ENCODE measurements at regions not wholly inside any gene's neighbourhood (a gene's known extent, or its start where the extent isn't known, plus 50 kb on each side); places are given as distances from the start of the nearest gene placed in this dataset.

DNA sequence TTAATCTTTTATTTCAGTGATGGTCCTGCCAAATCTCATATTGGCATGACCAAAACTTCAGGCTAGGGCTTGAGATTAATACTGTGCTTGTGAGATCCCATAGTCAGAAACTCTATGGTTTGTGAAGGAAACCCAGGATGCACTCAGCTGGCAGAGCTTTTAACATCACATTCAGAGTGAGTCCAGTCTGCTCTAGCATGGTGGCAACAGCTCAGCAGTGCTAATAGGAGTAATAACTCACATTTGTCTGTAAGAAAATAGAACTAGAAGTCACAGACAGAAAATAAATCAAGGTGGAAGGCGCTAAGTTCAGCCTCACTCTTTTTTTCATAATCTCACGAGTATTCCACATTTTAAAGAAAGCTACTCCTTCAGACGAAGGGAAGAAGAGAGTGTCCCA lies 549.3 kb upstream of the TENM4 start:
- DNase-seq (ENCODE audit: low read depth, low spot score), result no peak

- DNase-seq (ENCODE audit: low read depth, low spot score), result no peak
These were observed 541.4 kb upstream of the TENM4 start for GRCh38 chr11:79982185-79982584.

DNA sequence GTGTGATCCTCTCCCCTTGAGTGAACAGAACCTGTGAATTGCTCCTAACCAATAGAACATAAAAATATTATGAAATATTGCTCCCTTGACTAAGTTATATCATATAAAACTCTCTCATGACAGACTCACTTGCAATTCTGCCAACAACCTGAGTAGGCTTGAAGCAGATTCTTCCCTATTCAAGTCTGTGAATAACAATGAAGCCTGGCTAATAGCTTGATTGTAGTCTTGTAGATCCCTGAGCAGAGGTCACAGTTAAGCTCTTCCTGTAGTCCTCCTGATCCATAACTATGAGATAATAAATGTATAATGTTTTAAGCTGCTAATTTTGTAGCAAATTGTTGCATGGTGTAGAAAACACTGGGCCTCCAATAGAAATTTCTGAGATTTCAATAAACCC lies 540.1 kb upstream of the TENM4 start:
- DNase-seq (ENCODE audit: low read depth, low spot score), result no peak

DNA sequence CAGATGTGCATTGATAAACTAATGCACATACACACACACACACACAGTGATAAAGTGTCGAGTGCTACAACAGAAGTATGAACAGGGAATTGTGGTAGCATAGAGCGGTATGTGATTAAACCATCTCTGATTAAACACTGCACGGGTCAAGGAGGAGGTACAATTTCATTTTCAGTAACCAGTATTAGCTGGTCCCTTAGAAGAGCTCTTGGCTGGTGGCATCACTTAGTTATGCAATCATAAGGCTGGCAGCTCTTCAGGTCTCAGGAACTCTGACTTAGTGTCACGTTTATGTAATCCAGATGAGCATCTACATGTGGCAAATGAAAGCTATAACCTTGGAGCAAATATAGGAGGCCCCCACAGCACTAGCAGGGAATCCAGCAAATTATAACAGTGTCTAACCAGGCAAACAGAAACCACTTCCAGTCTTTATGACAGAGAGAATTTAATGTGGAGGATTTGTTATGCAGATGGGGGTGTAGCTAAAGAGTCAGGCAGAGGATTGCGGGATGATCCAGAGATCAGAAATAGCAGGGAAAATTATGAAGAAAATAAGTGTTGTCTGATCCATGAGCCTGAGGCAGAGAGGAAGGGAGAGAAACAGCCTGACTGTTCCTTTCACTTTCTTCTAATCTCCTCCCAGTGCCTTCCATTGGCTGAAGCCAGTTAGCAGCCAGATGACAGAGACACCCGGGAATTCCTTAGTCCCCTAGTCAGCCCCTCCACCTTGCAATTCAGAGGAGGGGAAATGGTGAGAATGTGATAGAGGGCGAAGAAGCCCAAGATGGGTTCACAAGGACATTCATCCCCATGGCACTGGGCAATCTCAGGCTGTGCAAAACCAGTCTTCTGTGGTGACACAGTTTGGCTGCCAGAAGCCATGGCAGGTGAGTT lies 533.1 kb upstream of the TENM4 start:
- no peak for DNase-seq (ENCODE audit: low read depth, low spot score)

DNA sequence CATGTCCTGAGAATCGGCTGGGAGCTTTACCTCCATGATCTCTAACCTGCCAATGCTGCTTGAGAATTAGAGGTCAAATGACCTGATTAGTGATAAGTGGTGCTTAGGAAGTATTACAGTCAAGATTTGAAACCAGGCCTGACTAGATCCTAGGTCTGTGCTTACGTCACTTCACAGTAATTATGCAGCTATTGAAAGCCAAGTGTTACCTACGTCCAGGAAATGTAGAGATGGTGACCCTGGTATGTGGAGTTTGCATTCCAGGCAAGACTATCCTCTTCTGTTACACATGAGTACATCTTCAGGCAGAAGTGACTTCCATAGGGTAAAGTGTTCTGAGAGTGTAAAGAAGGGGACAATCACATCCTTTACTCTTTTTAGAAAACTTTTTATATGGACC lies 530.4 kb upstream of the TENM4 start:
- no peak for DNase-seq (ENCODE audit: low read depth, low spot score)

- DNase-seq (ENCODE audit: low read depth, low spot score), result no peak
These were observed 525.8 kb upstream of the TENM4 start for GRCh38 chr11:79966592-79966991.

GRCh38 chr11:79963856-79964645 lies 523.2 kb upstream of the TENM4 start:
- DNase-seq (ENCODE audit: low read depth, low spot score), result peak; percentile 9

GRCh38 chr11:79960461-79960860 lies 519.6 kb upstream of the TENM4 start:
- no peak for DNase-seq (ENCODE audit: low read depth, low spot score)

DNA sequence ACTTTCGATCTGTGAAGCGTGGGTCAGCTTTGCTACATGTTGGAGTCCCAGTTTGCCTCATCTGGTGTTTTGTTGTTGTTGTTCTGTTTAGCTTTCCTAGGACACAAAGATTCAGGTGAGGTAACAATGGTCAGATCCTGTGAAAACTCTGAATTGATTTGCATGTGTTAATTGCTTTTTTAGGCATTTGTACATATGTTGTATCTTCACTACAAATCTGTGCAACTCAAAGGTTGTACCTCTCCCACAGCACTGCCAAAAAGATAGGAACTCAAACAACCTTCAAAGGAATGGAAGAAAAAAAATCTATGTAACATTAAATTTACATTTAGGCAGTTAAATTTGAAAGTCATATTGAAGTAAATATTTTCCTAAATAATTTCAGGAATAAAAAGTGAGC lies 518.5 kb upstream of the TENM4 start:
- no peak for DNase-seq (ENCODE audit: low read depth, low spot score)

DNA sequence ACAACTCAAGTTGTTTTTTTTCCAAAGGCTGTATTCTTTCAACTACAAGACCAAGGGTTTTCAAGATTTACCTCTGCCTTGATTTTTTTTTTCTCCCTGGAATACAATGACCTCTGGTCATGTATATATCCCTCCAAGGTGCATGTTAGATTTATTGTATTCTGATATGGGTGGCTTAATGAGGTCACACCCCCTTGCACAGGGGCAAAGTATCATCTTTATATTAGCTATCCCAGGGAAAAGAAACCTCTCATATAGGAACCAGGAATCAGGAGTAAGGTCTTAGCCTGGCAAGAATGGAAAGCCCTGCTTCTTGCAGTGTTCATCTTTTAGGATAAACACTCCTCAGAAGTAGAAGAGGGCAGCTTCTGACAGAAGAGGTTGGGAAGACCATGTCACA lies 516.9 kb upstream of the TENM4 start:
- DNase-seq (ENCODE audit: low read depth, low spot score), result no peak

- no peak for DNase-seq (ENCODE audit: low read depth, low spot score)
These were observed 515.2 kb upstream of the TENM4 start for GRCh38 chr11:79956061-79956460.

GRCh38 chr11:79953629-79954028 lies 512.8 kb upstream of the TENM4 start:
- DNase-seq (ENCODE audit: low read depth, low spot score), result no peak

DNA sequence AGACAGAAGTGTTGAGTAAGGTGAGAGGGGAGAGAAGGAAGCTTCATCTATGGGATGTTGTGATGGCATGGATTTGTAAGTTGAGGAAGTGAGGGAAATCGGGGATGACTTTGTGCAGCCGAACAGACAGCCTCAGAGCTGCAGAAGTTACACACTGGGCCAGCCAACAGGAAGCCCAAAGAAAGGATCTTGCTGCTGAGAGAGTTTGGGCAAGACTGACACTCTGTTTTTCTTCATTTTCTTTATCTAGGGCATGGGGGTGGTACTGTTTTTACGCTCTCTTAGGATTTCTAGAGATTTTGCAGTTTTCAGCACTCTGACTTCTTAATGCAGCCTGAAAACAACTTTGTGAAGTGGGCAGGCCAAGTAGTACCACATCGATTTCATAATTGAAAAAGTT lies 509.9 kb upstream of the TENM4 start:
- no peak for DNase-seq (ENCODE audit: low read depth, low spot score)

- DNase-seq (ENCODE audit: low read depth, low spot score), result no peak
These were observed 509.3 kb upstream of the TENM4 start for GRCh38 chr11:79950172-79950571.

DNA sequence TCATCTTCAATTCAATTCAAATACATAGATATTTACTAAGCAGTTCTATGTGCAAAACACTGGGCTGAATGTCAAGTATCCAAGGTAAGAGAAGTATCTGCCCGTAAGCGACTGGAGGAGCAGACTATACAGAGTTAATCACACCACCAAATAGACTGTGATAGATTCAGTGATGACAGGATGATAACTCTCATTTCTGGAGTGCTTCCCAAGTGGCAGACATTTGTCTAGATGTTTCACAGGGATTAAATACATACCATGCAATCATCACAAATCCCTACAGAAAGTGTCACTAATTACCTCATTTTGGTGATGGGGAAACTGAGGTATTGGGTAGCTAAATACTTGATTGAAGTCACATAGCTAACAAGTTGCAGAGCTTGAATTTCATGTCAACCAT lies 508.7 kb upstream of the TENM4 start:
- no peak for DNase-seq (ENCODE audit: low read depth, low spot score)

GRCh38 chr11:79942646-79943045 lies 501.8 kb upstream of the TENM4 start:
- no peak for DNase-seq (ENCODE audit: low read depth, low spot score)

DNA sequence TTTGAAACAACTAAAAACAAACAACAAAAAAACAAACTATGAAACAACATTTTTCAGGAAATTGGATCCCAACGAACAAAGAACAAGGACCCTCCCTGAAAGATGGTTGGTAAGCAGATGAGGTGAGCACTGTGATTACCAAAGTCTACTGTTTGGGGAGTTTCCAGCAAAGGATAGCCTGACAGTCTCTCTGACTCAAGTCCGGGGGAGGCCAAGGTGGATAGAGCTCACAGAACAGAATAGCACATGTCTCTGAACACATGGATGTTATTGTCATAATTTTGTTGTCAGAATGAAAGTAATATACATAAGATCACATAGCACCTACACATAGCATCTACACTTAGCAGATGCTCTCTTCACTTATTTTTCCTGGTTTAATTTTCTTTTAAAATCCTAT lies 501.3 kb upstream of the TENM4 start:
- no peak for DNase-seq (ENCODE audit: low read depth, low spot score)

GRCh38 chr11:79940974-79941735 lies 500.3 kb upstream of the TENM4 start:
- DNase-seq (ENCODE audit: low read depth, low spot score), result no peak

DNA sequence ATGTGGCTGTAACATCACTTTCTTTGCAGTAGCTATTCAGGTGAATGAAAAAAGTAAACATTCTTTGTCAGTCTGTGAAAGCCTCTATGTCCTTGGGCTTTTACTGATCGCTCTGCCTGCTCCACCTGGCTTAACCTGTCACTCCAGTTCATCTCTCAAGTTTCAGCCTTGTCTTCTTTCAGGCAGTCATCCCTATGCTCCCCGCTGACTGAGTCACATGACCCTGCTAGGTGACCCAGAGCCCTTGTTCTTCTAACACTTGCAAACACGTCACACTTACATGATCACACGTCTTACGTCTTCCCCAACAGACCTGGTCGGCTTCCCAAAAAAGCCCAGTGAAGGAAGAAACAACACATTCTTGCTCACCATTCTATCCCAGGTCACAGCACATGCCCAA lies 499.3 kb upstream of the TENM4 start:
- no peak for DNase-seq (ENCODE audit: low read depth, low spot score)

DNA sequence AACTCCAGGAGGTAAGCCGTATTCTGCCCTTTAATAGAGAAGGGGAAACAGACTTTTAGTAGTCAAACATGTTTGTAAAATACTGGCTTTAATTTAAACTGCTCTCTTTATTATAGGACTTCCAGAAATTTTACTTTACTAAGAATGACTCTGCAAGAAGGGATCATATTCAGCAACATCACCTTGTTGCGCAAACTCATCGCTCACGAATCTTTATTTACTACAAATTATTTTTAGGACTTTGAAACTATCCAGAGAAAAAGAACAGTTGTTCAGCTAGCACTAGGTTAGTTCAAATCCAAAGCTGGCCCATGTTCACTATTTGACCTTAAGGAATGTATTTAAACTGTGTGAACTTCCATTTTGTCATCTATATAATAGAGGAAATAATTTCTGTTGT lies 498.3 kb upstream of the TENM4 start:
- DNase-seq (ENCODE audit: low read depth, low spot score), result no peak

DNA sequence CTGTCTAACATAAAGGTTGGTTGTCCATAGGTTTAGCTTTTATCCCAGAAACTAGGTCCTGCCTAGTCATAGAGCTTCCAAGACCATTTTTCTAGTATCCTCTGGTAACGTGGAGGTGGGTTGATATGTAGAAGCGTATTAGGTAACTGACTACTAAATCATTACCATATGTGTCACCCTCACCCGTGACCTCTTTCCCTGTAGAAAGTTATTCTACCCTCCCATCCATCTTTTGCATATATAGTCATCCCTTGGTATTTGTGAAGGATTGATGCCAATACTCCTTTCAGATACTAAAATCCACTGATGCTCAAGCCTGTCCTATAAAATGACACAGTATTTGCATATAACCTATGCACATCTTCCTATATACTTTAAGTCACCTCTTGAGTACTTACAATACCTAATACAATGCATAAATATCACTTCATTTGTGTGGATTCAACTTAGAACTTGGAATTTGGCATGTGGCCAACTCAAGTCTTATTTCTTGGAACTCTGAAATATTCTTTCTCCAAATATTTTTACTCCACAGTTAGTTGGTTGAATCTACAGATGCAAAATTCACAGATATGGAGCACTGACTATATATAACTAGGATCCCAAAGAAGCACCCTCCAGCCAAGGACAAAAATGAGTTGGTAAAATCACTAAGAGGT lies 497.0 kb upstream of the TENM4 start:
- no peak for DNase-seq (ENCODE audit: low read depth, low spot score)

DNA sequence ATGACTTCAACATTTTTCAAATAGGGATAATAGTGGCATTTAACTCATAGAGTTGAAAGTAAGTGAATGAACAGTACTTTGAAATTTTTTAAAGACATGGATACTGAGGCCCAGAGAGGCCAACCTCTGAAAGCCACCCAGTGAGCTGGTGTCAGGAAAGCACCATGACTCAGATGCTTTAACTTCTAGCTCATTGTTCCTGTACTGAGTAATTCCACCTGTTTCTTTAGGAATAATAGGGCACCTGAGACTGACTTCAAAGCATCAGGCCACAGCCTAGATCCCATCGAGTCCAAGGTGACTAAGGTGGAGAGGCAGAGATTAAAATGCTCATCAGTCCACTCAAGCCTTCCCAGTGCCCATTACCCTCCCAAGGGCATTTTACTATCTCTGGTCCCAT lies 491.8 kb upstream of the TENM4 start:
- DNase-seq (ENCODE audit: low read depth, low spot score), result no peak

Measured in smooth muscle cell of the brain vasculature (primary cell).